ENCODE measurements at regions not wholly inside any gene's neighbourhood (a gene's known extent, or its start where the extent isn't known, plus 50 kb on each side); places are given as distances from the start of the nearest gene placed in this dataset.

DNA sequence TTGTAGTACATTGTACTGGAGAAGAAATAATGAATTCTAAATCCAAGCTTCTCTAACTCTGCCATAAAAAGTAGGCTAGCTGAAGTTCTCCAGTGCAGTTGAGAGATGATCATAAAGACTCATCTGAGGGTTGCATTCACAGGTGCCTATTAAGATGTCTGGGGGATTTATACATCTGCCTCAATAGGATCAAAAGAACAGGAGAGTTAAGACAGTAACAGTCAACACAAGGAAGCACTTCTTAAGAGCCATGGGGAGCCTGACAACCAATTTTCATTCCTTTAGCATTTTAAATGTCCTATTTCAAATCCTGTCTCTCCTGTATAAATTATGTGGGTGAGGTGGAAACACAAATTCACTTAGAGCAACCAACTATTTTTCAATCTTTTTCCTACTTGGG is 432.4 kb upstream of the NWD2 start:
- DNase-seq, result no peak

DNA sequence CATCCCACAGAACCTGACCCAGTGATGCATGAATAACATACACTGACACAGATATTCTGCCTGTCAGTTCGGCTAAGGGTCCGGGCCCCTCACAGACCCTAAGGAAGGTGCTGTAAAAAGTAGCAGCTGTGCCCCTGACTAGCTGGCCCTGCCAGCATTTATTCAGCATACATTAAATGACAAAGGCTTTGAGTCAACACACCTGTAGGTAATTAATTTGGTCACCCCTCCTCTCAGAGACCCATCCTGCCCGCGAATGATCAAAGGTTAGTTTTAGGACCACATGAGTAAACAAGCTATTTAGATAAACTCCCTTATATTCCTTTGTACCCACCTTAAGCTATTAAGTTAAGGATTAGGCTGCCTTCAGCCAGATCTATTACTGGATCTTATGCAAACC is 429.0 kb upstream of the NWD2 start:
- DNase-seq, result no peak

DNA sequence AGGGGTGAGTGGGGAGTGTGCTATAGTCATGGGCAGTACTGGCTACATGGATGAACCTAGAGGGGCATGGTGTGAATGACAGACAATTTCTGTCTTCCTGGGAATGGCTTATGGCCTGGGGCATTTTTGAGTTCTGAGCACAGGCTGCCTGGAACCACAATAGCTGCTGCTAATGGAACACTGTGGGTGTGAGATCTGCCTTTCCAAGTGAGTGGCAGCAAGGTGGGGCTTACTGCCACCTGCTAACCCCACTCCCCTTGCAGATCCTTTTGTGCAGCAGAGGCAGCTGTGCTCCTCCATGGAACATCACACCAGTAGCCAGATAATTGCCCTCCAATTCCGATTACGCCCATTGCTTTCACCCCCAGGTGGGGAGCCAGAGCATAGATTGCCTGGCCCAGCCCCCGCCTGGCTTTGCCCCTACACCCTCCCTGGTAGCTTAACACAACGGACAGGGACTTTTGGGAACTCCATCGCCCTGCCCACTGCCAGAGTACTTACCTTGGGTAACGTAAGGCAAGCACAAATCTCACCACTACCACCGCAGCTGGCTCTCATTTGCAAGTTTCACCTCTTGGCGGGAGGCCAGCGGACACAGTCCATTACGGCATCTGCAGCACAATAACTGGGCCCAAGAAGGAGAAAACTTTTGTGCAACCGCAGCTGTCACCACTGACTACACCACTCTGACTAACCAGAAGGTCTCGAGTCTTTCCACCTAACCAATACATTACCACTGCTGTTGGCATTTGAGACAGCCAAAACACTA is 421.2 kb upstream of the NWD2 start:
- DNase-seq, result no peak

DNA sequence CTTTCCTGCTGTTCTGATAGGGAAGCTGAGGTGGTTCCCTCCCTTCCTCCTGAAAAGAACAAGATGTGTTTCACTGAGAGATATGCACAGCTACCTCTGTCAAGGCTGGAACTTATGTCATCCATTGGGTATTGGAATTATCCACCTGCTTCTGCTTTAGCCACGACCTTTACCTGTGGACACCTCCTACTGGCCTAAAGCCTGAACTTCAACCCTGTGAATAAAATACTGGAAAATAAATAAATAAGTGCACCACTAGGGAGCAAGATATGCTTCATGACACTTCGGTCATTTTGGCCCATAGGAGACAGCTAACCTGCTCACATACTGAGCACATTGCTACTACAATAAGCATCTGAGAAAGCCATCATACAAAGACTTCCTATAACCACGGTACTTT is 419.9 kb upstream of the NWD2 start:
- DNase-seq, result no peak

DNA sequence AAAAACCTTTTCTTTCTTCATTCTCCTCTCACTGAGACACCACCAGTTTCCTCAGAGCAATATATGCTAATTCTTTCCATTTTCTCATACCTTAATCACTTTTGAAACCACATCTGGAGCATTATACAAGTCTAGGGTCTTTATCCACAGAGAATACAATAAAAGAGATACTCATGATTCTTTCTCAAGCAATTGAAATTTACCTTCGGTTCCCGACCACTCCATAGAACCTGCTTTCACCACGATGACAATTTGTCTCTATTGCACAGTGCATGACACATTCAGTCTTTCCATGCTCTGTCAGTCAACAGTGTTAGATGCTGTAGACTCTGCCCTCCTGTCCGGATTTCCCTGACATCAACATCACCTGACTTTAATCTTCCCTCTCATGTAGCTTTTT is 409.3 kb upstream of the NWD2 start:
- DNase-seq, result no peak

DNA sequence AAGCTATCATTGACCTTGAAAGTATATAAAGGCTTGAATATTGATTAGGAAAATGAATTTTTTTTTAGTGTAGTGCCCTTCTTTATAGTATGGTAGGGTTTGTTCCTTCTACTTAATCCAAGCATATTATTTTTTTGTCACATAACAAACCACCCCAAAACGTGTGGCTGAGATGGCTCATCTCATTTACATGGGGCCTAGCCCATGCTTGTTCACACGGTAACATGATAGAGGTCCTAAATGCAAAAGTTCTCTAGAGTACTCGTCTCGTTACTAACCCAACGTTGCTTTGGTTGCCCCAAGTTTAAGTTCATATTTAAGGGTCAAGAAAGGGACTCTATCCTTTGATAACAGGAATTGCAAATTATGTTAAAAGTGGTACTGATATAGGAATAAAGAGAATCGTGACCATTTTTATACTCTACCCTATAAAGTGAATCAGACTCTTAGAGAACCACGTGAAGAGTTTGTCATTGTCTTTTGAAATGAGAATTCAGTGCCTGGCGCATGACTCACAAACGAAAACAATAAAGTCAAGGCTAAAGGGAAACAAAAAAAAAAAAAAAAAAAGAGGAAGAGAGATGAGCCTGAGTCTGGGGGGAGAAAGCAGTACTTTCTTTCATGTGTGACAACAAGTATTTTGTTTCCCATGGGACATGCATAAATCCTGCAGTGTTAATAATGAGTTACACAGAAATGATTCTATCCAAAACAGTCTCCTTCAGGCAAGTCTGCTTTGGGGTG is 402.8 kb upstream of the NWD2 start:
- DNase-seq, result peak in 1 of 56 donors; percentile 1

DNA sequence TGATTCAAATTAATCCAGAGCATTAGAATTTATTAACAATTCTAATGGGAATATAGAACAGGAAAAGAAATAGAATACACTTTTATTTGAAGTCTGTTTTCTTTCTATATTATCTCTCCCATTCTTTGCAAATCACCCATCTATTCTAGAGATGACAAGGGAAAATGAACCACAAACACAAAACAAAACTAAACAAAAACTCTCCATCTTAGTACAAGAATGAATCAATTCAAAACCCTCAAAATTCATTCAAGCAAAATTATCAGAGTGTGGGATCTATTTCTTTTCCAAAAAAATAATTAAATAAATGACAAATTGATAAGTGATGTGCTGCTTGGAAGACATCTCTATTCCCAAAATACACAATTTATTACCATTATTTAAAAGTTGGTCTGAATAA is 400.1 kb upstream of the NWD2 start:
- DNase-seq, result no peak

DNA sequence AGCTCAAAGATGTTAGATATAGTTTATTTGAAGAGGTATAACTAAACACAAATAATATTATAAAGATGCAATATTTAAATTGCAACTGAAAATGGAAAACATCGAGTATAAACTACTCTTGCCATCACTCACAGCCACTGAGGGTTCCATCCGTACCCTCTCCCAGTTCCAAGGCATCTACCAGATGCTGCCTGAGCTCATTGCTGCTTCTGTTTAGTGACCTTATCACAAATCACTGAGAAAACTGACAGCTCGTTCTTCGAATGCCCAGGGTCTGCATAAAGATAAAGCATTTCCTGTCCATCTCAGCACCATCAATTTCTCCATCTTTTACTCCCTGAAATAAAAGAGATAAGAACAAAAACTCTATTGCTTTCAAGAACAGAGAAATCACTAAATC is 391.7 kb upstream of the NWD2 start:
- no peak for DNase-seq

DNA sequence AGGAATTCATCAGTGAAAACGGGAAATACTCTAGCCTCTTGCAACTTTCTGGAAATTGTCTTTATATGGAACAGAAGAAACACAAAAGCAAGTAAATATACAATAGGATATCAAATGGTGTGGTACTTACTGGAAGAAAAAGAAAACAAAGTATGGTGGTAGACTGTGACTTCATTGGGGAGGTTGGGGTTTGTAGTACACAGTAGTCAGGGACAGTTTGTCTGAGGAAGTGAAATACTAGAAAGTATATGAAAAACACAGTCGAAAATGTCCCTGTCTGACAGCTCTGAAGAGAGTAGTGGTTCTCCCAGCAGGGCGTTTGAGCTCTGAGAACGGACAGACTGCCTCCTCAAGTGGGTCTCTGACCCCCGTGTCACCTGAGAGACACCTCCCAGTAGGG is 390.0 kb upstream of the NWD2 start:
- no peak for DNase-seq

DNA sequence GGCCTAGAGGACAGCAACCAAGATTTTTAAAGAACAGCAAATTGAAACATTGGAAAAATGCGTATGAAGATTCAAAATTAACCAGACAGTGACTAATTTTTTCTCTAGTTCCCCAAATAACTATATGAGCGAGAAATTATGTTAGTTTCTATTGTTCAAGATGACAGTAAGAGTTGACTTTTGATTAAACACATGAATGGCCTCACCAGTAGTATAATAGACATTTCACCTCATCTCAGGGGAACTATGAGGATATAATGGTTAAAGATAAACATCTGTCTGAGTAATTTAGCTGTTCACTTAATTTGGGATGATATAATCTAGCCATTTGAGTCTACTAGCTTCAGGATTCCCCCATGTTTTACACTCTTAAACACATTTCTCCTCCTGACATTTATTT is 380.9 kb upstream of the NWD2 start:
- DNase-seq, result no peak

DNA sequence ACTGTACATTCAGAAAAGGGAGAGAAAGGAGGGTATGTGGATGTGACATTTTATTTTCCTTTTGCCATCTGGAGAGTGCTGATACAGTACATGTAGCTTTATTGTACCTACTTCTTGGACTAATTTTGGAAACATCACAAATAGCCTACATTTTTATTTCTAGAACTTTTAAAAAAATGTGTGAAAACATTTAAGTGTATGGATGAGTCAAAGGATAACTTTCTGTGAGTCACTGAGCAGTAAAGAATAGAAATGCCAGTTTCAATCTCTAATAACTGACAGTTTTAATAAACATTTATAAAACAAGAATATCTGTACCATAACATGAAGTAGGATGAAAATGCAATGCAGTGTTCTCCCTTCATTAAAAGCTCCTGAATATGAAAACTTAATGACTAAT is 374.4 kb upstream of the NWD2 start:
- no peak for DNase-seq

DNA sequence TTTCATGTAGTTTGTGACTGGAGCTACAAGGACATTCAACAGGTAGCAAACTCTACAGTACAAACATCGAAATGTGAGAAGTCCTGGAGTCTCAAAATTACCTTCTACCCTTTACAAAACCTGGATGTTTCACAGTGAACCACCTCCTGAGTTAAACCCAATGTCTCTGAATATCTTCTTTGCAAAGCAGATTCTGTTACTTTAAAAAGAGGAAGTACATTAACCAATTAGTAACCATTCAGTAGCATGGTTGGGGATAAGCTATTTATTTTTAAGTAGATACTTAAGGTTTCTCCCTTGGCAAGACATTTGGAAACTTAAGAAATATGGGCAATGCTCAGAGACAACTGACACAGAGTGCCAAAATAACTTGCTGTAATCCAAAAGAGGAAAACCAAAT is 371.9 kb upstream of the NWD2 start:
- DNase-seq, result no peak

DNA sequence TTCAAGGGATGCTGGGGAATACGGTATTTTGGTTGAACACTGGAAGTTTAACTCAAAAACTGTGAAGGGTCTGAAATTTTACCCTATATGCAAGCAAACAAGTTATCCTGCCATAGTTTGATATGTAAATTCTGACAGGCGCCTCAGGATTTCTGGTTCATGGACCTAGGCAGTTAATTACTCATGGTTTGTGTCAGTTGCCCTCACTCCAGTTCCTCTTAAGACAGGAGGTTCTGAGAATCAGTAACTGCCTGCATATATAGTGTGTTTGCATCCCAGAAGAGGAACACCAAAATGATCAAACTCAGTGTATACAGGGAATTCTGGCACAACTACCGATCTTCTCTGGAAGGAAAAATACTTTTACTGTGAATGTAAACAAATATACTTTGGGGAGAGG is 360.4 kb upstream of the NWD2 start:
- no peak for DNase-seq

DNA sequence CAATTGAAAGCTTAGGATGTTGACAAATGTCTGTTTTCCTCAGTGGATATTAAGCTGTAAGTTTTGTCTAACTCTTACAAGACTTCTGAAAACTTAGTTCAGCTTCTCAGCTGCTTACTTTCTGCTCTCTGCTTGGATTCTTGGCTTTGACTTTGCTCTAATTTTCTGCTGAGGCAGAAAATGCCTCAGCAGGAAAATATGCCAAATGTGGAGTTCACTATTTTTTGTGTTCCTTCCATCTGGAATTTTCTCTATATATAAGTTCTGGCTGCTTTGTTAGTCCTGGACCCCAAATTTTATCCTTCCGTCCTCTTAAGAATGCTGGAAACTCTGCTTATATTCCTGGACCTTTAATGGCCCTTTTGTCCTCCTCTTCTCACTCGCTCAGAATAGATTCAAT is 352.6 kb upstream of the NWD2 start:
- no peak for DNase-seq

DNA sequence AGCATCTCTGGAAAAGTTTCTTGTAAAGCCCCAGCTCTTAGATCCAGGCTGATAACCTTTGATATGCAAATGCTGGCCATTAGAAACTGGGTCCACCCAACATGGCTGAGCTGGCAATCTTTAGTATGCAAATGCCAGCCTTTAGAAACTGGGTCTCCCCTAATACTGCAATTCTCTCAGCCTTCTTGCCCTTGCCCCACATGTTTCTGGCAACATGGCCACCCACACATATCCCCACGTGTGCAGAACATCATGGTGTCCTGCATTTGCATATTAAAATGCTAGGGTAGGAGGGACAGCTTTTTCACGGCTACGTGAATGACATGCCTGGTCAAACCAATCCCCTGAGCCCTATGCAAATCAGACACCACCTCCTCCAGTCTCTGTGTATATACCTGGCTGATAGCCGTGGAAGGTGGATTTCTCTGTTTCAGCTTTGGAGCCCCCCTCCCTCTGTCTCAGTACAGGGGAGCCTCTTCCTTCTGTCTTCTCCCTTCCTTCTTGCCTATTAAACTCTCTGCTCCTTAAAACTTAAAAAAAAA is 344.0 kb upstream of the NWD2 start:
- DNase-seq, result no peak

DNA sequence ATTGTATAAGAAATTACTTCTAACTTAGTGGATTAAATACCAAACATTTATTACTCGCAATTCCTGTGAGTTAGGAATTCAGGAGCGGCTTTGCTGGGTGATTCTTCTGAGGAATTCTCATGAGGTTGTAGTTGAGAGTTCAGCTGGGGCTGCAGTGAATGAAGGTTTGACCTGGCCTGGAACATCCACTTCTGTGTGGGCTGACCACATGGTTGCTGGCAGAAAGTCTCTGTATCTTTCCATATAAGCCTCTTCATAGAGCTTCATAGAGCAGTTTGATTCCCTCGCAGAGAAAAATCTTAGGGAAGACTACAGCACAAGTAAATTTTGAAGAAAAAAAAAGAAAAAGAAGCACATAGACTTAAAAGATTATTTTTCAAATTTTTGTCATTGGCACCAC is 339.7 kb upstream of the NWD2 start:
- DNase-seq, result no peak

DNA sequence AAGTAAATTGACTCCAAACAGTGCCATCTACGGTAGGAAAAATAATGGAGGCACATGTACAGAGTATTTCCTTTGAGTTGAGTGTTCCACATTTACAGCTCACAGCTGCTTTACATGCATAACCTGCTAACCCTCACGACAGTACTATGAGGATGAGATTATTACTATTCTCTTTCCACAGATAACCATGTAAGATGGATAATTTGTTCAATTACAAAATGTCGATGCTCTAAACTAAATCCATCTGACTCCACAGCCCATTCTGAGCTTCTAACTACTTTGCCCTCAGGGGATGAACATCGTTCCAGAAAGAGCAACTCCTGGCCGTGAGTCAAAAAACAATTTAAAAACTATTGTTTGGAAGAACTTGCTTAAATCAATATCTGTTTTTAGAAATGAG is 330.4 kb upstream of the NWD2 start:
- DNase-seq, result no peak

DNA sequence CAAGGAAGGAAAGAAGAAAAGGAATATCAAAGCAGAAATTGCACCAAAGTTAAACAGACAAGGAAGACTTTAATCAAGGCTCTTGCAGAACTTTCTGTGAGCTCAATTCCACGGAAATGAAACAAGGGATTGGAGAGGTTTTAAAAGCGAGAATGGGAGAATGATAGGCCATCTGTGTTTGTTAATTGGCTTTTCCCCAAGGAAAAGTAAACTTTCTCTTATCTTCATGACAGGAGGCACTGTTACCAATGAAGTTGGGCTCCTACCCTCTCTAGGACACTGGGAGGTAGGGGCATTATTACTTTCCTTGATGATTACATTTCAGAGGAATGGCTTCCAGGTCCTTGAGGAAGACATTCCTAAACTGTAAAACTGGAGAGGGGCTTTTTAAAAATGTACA is 328.8 kb upstream of the NWD2 start:
- DNase-seq, result no peak

DNA sequence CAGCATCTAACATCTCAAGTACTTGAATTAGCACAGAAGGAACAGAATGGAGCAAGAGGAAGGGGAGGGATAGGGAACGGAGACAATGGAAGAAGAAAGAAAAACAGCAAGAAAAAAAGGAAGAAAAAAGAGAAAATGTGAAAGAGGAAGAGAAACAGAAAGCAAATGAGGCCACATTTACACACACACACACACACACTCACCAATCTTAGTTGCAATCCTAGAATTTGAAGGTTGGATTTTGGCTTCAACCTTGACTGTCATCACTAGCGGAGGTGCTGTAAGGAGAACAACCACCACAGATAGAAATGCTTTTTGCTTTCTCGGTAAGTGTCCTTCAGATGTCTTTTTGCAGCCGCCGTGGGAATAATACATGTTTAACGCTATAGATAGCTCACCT is 327.1 kb upstream of the NWD2 start:
- no peak for DNase-seq

DNA sequence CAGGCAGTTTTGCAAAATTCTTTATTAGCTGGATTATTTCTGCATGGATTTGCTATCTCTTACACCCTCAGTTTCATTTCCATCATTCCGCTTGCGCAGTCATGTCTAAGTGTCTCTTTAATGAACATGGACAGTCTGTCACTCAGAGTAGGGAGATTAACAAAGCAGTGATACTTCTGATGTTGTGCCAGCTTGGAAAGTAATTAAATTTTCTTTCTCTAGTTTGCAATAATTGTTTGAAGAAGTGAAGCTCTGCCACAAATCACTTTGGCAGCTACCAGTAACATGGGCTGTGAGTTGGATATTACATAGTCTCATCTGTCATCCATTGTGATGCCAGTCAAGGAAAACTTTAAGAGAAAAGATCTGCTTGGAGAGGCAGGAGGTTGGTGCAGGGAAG is 324.8 kb upstream of the NWD2 start:
- no peak for DNase-seq

DNA sequence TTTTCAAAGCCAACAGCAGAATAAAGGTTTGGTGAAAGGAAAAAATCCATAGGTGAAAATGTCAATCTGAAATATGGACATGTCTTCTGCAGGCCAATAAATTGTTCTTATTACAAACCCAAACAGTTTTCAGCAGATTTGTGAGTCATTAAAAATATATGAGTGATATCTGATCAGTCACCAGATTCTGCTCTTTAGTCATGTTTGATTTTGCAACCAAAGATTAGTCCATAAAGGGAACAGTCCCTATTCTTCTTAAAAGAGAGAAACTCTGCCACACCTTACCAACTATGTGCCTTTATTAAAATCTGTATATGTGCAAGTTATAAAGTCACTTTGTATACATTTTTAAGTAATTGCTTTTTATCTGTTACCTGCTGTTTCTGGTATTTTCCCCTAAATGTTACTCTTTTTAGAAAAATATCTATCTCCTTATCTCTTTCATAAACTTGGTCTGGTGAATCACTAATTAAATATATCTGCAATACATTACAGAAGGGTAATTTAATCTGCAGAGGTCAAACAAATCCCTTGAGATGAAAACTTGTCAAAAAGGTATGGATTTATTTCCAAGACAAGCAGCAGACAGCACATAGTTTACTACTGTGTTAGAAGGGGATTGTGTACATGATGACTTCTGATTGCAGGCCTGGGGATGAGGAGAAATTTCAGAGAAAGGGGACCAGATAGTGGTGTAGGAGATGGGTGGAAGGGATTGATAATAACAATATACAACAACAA is 322.9 kb upstream of the NWD2 start:
- no peak for DNase-seq

DNA sequence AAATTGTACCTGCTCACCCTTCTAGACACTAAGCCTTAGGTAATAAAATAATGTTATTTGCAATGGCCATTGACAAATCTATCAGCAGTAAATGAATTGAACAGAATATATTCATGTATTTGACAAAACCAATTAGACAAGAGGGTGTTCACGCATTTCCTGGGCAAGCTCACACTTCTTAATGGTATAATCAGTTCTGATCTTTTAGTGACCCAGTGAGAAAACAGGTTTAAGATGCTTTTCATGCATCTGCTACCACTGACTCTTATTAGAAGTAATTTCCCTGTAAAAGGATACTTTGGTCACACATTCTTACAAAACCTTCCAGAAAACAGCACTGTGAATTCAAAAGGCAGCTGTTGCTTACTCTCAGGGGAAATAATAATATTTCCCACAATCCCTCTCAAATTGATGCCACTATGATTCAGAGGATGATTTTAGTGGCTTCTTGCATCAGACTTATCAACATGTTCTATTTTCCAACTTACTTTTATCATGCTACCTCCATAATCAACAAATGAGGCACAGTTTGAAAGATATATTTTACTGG is 313.9 kb upstream of the NWD2 start:
- no peak for DNase-seq
